ENCODE measurements at regions not wholly inside any gene's neighbourhood (a gene's known extent, or its start where the extent isn't known, plus 50 kb on each side); places are given as distances from the start of the nearest gene placed in this dataset.

DNA sequence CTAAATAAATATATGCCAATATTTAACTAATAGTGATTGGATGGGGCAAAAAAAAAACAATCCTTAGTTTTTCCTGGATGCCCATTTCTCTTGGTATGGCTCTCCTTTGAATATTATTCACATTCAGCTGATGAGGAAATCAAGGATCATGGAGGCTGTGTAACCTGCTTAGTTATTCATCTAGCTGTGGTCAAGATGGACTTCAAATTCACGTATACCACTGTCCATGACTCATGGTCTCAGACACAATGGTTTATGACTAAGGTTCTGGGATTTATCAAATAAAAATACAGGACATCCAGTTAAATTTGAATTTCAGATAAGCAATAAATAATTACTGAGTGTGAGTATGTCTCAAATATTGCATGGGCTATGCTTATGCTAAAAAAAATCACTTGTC lies 191.5 kb upstream of the CELF2 start:
- TF ChIP-seq, protein P1, sequence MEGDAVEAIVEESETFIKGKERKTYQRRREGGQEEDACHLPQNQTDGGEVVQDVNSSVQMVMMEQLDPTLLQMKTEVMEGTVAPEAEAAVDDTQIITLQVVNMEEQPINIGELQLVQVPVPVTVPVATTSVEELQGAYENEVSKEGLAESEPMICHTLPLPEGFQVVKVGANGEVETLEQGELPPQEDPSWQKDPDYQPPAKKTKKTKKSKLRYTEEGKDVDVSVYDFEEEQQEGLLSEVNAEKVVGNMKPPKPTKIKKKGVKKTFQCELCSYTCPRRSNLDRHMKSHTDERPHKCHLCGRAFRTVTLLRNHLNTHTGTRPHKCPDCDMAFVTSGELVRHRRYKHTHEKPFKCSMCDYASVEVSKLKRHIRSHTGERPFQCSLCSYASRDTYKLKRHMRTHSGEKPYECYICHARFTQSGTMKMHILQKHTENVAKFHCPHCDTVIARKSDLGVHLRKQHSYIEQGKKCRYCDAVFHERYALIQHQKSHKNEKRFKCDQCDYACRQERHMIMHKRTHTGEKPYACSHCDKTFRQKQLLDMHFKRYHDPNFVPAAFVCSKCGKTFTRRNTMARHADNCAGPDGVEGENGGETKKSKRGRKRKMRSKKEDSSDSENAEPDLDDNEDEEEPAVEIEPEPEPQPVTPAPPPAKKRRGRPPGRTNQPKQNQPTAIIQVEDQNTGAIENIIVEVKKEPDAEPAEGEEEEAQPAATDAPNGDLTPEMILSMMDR (IDR thresholded peaks at IDR 0.05): no peak
- no peak for TF ChIP-seq EP300 (IDR thresholded peaks at IDR 0.05)
- TF ChIP-seq POLR2A (IDR thresholded peaks at IDR 0.05; ENCODE audit: low read length): no peak
- no peak for TF ChIP-seq ZFP36 (IDR thresholded peaks at IDR 0.05; ENCODE audit: borderline replicate concordance, partially characterized antibody)
- TF ChIP-seq RNF2 (IDR thresholded peaks at IDR 0.05; ENCODE audit: borderline replicate concordance, low read depth): no peak
- TF ChIP-seq, protein P2, sequence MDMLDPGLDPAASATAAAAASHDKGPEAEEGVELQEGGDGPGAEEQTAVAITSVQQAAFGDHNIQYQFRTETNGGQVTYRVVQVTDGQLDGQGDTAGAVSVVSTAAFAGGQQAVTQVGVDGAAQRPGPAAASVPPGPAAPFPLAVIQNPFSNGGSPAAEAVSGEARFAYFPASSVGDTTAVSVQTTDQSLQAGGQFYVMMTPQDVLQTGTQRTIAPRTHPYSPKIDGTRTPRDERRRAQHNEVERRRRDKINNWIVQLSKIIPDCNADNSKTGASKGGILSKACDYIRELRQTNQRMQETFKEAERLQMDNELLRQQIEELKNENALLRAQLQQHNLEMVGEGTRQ (IDR thresholded peaks at IDR 0.05): no peak
- TF ChIP-seq TP53 (CRISPR knock-in tag; IDR thresholded peaks at IDR 0.05): no peak
- TF ChIP-seq NFE2L2 (conservative IDR thresholded peaks at IDR 0.05; ENCODE audit: low read length): no peak
- no peak for TF ChIP-seq RCOR1 (IDR thresholded peaks at IDR 0.05; ENCODE audit: low read depth, low read length)
- TF ChIP-seq BHLHE40 (IDR thresholded peaks at IDR 0.05; ENCODE audit: low read depth, low read length): no peak
- no peak for TF ChIP-seq NPAS2 (CRISPR knock-in tag; IDR thresholded peaks at IDR 0.05; ENCODE audit: borderline replicate concordance)
- TF ChIP-seq FOXS1 (CRISPR knock-in tag; IDR thresholded peaks at IDR 0.05): no peak
- TF ChIP-seq HDAC2 (IDR thresholded peaks at IDR 0.05): no peak
